HUDEP-2 (cell line): ENCODE measurements at regions not wholly inside any gene's neighbourhood (a gene's known extent, or its start where the extent isn't known, plus 50 kb on each side); places are given as distances from the start of the nearest gene placed in this dataset.
"Not testable (repeated sequence)": the region's sequence is repeated elsewhere in the genome, so short reads cannot be mapped to it uniquely, and the experiment has no call there.

ENCODE experiments used
- DNase-seq, 76 experiments: peaks; one replicate each; lab custom pipeline; 2025; ENCODE audit not compliant: unreplicated experiment in 76 of 76; lab: John Stamatoyannopoulos, UW

DNA sequence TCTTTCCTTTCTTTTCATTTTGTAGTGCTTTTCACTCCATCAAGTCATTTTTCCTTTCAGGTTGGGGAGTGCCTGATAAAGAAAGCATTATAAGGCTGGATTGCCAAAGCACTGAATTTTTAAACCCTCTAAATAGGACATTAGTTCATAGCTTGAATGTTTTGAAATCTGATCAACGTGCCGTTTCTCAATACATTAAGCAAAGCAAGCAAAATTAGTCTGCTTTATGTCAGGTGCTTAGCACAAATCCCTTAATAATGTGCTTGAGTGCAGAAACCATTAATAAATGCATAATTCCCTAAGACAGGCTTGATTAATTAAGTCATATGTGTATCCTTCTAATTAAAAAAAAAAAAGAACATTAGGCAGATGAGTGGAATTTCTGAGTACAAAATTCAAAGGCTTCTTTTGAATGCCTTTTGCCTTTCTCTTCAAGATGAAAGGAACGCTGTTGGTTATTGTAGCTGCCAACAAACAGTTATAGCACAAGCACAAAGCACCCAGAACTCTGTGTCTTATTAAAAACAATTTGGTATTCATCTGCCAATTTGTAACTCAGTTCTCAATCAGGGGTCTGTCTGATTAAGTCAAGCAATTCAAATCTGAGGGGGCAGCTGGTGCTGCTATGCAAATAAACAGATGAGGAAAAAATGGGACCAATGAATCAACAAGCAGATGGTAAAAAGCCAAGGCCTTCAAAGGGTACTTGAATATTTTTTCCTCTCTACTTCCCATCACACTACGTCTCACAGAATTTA is 233.7 kb downstream of the TLE1 start:
- no peak for DNase-seq

DNA sequence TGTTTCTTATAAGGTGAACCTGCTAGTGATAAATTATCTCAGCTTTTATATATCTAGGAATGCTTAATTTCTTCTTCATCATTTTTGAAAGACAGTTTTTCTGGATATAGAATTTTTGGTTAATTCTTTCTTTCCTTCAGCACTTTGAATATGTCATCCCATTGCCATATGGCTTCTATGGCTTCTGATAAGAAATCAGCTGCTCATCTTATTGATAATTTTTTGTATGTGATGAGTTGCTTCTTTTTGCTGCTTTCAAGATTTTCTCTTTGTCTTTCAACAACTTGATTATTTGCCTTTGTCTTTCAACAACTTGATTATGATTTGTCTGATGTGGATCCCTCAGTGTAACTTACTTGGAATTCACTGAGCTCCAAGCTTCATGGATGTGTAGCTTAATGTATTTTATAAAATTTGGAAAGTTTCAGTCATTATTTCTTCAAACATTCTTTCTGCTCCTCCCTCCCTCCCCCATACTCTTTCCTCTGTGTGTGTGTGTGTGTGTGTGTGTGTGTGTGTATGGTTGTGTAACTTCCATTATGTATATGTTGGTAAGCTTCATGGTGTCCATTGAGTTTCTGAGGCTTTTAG is 243.9 kb downstream of the TLE1 start:
- DNase-seq: no peak

DNA sequence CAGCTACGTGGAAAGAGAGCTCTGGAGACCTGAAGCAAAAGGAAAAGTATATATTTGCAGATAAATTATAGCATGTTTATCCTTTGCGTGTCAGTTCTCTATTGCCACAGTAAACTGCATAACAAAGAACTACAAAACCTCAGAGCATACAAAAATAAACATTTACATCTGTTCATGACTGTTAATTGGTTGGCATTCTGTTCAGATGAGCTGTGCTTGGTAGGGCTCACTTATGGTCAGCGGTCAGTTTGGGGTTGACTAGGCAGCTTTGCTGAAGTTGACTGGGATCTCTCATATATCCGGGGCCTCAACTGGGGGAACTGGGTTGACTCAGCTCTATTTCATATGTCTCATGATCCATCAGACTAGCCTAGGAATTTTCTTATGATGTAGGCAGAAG is 257.7 kb downstream of the TLE1 start:
- DNase-seq: no peak

DNA sequence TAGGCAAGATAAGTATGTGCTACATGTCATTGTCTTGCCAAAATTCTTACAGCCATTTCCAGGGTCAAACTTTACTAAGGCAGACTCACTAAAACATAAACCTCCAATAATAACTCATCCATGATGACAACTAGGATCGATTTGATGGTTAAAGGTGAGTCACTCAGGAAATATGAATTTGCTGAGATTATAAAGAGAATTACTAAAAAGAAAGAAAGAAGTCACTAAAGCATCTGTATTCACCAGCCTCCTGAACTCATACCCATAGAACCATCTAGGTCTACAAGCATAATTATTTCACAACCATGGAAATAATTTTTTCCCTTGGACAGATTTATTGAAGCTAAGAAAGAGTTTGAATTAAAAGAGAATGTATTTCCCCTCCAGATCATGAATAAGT is 258.6 kb downstream of the TLE1 start:
- no peak for DNase-seq

DNA sequence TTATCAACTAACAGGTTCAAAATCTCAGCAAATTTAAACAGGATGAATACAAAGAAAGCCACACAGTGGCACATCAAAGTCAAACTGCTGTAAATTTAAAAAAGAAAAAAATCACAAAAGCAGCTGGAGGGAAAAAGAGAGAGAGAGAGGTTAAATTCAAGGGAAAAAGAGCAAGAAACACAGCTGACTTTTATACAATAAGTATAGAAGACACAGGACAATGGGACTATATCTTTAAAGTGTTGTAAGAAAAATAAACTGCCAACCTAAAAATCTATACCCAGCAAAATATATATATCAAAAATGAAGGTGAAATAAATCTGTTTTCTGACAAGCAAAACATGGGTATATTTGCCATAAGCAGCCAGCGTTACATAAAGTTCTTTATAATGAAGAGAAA is 261.5 kb downstream of the TLE1 start:
- no peak for DNase-seq

DNA sequence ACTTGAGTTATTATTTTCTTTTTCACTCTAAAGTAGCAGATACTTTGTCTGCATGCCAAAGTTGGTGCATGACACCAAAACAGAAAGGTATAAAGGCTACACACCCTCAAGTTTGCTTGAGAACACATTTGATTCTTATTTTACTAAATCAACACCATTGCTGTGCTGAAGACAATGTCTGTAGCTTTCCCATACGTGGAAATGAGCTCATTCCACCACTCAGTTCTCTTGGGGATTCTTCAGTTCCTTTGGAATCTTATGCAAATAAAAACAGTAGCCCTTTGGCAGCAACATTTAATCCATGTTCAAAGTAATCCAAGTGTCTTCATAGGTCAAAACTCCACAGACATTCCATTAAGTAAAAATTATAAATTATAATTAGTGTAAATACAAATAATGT is 264.9 kb downstream of the TLE1 start:
- DNase-seq: no peak

DNA sequence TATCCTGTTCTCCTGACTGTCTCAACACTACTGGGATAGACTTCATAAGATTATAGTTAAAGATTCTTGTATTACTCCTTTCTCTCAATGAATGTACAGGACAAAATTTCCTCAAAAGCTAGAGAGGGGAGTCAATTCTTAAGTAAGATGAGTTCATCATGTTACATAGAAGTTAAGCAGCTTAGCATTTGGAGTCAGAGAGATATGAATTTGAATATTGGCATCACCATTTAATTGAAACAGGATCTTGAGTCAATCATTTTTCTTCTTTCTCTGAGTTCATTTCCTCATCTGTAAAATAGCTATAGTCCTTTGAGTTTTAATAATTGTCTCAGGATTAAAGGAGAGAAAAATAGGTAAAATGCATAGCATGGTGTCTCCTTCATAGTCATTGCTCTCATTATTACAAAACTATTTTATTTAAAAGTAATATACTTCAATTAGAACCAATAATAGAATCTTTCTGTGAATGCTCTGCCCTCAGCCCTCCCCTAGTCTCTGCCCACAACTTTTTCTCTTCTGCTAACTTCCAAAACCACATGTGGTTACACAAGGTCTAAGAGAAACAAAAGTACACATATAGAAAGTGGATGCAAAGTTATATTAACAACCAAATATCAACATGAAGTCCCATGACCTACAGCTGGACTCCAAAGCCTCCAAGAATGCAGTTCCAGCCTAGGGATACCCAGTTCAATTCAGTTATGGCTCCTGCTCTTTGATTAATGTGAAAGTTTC is 265.6 kb downstream of the TLE1 start:
- no peak for DNase-seq

DNA sequence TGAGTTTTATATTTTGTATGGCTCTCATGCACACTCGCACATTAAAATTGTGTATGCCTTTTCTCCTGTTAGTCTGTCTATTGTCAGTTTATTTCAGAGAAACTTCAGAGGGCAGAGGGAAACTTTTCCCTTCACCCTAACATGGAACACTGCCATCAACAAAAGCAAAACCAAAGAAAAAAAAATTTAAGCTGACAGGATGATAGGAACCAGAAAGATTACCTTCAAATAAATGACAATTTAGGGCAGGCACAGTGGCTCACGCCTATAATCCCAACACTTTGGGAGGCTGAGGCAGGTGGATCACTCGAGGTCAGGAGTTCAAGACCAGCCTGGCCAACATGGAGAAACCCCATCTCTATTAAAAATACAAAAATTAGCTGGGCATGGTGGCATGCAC is 268.3 kb downstream of the TLE1 start:
- DNase-seq: not testable (repeated sequence)

DNA sequence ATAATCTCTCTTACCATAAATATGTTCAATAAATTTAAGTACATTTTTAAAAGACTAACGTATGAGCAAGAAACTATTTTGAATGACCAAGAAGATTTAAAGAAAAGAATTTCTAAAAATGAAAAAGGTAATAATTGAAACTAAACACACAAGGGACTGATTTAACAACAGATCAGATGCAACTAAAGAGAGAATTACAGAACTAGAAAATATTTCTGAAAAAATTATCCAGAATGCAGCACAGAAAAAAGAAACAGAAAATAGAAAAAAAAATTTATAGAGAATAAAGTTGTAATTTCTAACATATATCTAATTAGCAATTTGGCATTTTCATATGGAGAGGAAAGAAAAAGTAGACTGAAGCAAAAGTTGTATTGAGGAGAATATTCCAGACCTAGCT is 269.3 kb downstream of the TLE1 start:
- no peak for DNase-seq

DNA sequence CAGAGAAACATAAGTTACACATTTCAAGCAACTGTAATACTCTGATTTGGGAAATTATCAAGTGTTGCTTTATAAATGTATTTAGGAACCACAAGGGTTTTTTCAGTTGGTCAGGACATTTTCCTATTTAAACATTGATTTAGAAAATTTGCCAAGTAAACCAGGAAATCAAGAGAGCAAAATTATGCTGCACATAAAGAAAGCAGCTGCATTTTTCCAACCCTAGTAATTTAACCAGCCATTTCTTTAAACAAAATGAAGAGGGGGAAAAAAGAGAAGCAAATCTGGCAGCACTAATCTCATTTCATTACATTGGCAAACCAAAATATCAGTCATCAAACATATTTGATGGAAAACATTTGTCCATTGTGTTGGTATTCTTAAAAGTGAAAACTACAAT is 271.4 kb downstream of the TLE1 start:
- no peak for DNase-seq

DNA sequence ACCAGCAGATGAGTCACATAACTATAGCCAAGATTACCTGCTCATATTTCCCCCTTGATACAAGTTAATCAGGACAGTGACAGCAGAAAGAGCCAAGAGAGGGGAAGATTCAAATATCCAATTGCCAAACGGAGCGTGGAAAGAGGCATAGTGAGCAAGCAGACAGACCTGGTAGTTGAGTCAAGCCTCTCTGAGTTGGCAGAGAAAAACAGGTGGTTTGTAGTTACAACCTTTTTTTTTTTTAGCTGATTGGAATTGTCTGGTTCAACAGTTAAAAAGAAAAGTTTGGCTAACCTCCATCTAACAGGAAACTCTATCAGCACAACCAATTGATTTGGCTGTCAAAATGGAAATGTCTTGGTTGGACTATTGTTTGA is 272.1 kb downstream of the TLE1 start:
- DNase-seq: no peak

DNA sequence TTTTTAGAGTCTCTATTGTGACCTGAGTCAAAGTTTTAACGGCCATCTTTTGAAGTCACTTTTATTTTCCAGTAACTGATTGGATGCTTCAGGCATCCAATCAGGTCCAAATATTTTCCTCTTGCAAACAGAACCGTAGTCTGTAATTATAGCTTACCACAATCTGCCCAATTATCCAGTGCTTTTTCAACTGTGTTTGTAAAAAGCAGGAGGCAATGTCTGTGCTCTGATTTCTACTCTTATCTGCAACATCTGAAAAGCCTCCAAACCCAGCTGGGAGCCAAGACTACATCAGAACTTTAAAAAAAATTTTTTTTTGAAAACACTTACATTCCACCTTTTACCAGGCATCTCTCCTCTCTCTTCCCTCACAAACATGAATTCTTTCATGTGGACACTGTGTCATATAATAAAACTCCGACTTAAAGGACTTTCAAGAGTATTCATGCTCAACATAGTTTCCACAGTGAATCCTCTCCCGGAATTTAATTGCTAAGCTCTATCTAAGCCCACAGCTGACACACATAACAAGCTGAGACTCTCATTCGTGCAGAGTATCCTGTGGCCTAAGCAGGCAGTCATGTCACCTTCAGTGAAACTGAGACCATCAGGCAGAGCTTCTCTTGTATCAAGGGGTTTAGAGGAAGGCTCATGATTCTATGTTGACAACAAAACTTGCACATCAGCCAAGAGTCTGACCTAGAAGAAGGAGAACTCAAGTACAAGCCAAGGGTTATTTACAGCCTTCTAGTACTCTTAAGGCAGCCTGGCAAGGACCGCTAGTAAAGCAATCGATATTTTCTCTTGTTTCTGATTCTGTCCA is 272.7 kb downstream of the TLE1 start:
- DNase-seq: no peak

DNA sequence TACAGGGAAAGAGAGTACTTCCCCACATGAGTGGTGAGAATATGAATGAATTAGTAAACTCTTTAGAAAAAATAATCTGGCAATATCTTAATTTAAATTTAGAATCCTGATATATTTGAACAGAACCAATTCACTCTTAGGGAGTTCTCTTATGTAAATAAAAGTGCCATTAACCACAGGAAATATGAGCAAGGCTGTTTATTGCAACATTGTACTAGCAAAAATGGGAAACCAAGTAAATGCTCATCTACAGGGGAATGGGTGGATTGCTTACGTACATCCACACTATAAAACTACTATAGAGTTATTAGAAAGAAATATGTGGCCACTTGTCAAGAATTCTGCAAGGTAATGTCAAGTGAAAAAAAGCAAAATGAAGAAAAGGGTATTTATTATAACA is 274.5 kb downstream of the TLE1 start:
- no peak for DNase-seq

DNA sequence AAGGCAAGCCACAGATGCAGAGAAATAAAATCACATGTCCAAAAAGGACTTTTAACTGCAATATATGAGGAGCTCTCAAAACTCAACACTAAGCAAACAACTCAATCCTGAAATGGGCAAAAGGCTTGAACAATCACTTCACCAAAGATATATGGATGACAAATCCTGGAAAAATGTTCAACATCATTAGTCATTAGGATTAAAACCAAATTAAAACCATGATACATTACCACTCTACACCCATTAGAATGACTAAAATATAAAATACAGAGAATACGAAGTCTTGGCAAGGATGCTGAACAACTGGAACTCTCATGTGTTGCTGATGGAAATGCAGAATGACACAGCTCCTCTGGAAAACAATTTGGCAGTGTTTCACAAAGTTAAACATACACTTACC is 277.4 kb downstream of the TLE1 start:
- DNase-seq: no peak

DNA sequence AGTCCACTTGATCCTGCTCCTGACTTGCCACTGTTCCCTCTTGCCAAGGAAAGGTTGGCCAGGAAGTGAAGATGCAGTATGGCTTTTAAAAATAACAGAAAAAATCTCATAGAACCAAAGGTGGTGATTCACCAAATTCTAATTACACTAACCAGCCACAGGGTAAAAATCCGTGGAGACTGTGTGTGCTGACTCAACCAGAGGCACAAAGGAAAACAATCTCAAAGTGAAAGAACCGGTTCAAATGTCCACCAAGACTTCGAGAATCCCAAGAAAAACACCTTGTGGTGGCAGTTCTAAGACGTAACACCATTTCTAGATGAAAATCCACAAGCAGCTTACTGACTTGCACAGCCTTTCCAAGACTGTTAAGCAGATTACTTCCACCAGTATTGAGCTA is 279.1 kb downstream of the TLE1 start:
- DNase-seq: no peak

DNA sequence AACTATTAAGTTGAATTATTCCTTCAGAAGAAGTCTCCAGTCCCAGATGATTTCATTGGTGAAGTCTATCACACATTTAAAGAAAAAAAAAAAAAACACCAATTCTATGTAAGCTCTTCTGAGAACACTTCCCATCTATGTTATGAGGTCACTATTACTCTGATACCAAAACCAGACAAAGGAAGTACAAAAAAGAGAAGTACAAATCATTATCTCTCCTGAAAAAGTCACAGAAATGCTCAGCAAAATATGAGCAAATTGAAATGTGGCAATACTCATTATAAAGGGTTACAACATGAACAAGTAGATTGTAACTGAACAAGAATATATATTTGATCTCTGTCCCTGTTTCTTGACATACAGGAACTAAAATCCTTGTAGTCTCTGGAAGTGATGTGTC is 280.4 kb downstream of the TLE1 start:
- no peak for DNase-seq

DNA sequence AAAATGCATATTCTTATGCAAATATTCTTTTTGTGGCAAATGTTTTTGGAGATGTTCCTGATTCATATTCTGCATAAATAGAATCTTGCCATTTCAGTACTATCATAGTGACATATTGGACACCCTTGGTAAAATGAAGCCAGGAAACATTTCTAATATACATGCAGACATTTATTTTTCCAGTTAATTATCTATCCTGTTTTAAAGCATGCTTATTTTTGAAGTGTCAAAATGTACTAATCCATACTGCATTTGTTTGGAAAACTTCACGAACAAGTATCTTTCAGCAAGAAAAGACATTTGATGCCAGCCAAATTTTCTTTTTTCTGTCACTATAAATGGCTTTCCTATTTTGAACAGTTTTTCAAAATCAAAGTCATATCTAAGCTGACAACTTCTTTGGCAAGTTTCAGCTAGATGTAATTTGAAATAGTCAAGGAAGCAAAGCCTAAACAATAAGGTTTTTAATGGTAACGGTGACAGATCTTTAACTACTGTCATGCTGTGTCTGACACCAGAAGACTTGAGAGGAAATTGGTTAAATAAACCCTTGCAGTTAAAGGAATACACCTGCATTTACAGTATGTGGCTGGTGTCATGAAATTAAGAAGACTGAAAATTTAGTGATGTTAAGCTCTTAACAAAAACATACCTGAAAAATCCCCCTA is 284.3 kb downstream of the TLE1 start:
- DNase-seq: no peak

DNA sequence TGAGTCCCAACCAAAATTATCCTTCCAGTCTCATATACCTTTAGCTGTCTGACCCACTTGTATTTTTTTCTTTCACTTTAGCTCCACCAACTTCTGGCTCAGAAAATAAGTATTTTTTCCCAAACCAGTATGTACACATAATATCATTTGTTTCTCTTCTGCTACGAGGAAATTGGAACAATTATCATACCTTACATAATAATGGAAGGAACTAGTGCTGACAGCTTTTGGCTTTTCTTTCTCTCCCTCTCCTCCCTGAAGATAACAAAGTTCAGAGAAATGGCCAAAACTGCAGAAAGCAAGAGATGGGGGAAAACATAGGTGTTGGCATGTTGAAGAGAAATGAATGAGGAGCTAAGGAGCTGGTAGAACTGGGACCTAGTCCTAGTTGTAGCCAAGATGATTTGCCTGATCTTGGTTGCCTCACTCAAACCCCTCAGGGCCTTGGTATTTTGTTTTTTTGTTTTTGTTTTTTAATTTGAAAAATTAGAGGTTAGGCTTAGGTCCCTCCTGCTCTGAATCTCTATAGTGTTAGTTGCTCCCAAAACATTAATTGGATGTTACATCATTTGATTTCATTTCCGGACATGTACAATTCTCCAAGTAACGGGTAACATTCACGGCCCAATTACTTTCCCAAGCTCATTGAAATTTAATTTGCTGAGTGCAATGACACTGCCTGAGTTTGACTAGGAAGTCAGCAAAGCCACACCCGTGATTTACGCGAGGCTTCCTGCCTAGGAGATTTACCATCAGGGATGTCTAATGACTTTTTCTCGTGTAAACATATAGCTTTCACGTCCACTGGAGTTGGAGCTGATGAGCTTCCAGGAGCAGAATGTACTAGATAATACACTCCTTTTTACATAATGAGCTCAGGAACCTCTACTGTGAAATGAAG is 291.6 kb downstream of the TLE1 start:
- DNase-seq: no peak

DNA sequence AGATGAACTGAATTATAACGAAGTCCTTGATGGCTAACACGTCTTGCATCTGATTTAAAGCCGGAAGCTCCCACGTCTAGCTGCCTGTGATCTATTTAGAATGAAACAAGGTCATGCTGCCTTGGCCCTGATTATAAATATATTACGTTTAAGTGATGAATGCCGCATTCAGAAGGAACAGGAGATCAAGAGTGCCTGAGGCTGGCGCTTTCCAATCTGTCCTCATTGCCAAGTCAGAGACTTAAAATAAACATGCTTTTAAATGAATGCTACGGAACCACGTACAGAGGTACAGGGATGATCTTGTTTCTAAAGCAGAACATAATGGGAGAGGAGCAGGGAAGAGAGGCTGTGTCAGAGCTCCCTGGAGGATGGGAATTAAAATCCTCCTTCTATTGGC is 292.8 kb downstream of the TLE1 start:
- DNase-seq: no peak

DNA sequence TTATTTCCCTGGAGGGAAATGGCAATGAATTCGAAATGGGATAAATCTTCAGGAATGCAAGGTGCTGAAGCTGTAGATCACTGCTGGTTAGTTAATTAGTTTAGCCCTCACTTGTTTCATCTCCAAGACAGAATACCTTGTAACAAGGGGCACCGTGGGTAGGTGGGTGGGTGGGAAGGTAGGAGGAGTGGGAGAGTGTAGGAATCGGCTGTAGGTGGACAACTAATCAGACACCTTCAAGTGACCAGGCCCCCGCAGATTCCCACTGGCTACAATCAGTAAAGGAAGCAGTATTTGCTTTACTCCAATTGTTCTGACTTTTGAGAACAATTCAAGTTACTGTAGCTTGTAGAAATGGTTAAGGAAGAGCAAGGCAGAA is 293.7 kb downstream of the TLE1 start:
- DNase-seq: no peak
